H9 (cell line): ENCODE measurements at regions not wholly inside any gene's neighbourhood (a gene's known extent, or its start where the extent isn't known, plus 50 kb on each side); places are given as distances from the start of the nearest gene placed in this dataset.

Experiments
- DNase-seq: peaks from one replicate; pipeline ENCODE4 v3.0.0-alpha.2; 2017
- H2AFZ ChIP-seq: one replicate; pipeline ENCODE4 v1.6.1; 2013; ENCODE audit warnings: mild to moderate bottlenecking, low read length, control low read depth, moderate library complexity
- H2AK5ac ChIP-seq: 2 replicates; pipeline ENCODE4 v1.6.1; 2013; ENCODE audit warnings: low read length, control low read depth, mixed read lengths; ENCODE audit not compliant: insufficient read length
- H2BK120ac ChIP-seq: one replicate; pipeline ENCODE4 v1.6.1; 2013; ENCODE audit warnings: low read depth, mild to moderate bottlenecking, low read length, control low read depth, inconsistent platforms; ENCODE audit not compliant: poor library complexity, severe bottlenecking
- H2BK12ac ChIP-seq: 2 replicates; pipeline ENCODE4 v1.6.1; 2013; ENCODE audit warnings: low read length, control low read depth, mixed read lengths, low read depth; ENCODE audit not compliant: insufficient read length
- H2BK15ac ChIP-seq: 2 replicates; pipeline ENCODE4 v1.6.1; 2013; ENCODE audit warnings: low read depth, low read length, control low read depth
- H2BK20ac ChIP-seq: one replicate; pipeline ENCODE4 v1.6.1; 2013; ENCODE audit warnings: low read depth, mild to moderate bottlenecking, low read length, control low read depth, inconsistent platforms; ENCODE audit not compliant: poor library complexity, severe bottlenecking
- H2BK5ac ChIP-seq: 2 replicates; pipeline ENCODE4 v1.6.1; 2013; ENCODE audit warnings: low read length, control low read depth, mixed read lengths; ENCODE audit not compliant: insufficient read length
- H3K14ac ChIP-seq: 2 replicates; pipeline ENCODE4 v1.6.1; 2013; ENCODE audit warnings: low read length, control low read depth; ENCODE audit not compliant: insufficient read depth
- H3K18ac ChIP-seq: 2 replicates; pipeline ENCODE4 v1.6.1; 2013; ENCODE audit warnings: low read depth, mild to moderate bottlenecking, mixed read lengths, low read length, control low read depth; ENCODE audit not compliant: insufficient read length
- H3K23ac ChIP-seq: 2 replicates; pipeline ENCODE4 v1.6.1; 2013; ENCODE audit warnings: low read length, control low read depth, mixed read lengths, low read depth; ENCODE audit not compliant: insufficient read length
- H3K23me2 ChIP-seq: 2 replicates; pipeline ENCODE4 v1.6.1; 2013; ENCODE audit warnings: low read depth, mild to moderate bottlenecking, mixed read lengths, low read length, control low read depth; ENCODE audit not compliant: insufficient read length, poor library complexity, severe bottlenecking
- H3K27ac ChIP-seq: 2 replicates; pipeline ENCODE4 v1.5.1; 2013; ENCODE audit warnings: low read length, control low read depth, mixed read lengths, low read depth; ENCODE audit not compliant: insufficient read length
- H3K27me3 ChIP-seq: 2 replicates; pipeline ENCODE4 v1.6.1; 2013; ENCODE audit warnings: low read length, control low read depth, inconsistent platforms; ENCODE audit not compliant: insufficient read depth
- H3K4ac ChIP-seq: 2 replicates; pipeline ENCODE4 v1.6.1; 2013; ENCODE audit warnings: low read depth, mild to moderate bottlenecking, control low read depth, inconsistent platforms, low read length, moderate library complexity
- H3K4me1 ChIP-seq: 2 replicates; pipeline ENCODE4 v1.6.1; 2013; ENCODE audit warnings: low read length, control low read depth, inconsistent platforms; ENCODE audit not compliant: insufficient read depth
- H3K4me2 ChIP-seq: 2 replicates; pipeline ENCODE4 v1.6.1; 2013; ENCODE audit warnings: low read length, control low read depth, mixed read lengths; ENCODE audit not compliant: insufficient read length, insufficient read depth
- H3K56ac ChIP-seq: 2 replicates; pipeline ENCODE4 v1.6.1; 2013; ENCODE audit warnings: low read depth, mild to moderate bottlenecking, mixed read lengths, low read length, control low read depth; ENCODE audit not compliant: insufficient read length
- H3K79me1 ChIP-seq: 2 replicates; pipeline ENCODE4 v1.6.1; 2013; ENCODE audit warnings: low read depth, mild to moderate bottlenecking, moderate library complexity, low read length, control low read depth, inconsistent platforms; ENCODE audit not compliant: insufficient read depth, poor library complexity, severe bottlenecking
- H3K79me2 ChIP-seq: 2 replicates; pipeline ENCODE4 v1.6.1; 2013; ENCODE audit warnings: low read length, control low read depth, inconsistent platforms; ENCODE audit not compliant: insufficient read depth
- H3K9ac ChIP-seq: 2 replicates; pipeline ENCODE4 v1.6.1; 2013; ENCODE audit warnings: low read length, control low read depth, mixed read lengths; ENCODE audit not compliant: insufficient read length; ENCODE audit errors: extremely low read depth
- H3K9me3 ChIP-seq: one replicate; pipeline ENCODE4 v1.6.1; 2013; ENCODE audit warnings: low read depth, low read length, inconsistent platforms; ENCODE audit not compliant: control insufficient read depth
- H3T11ph ChIP-seq: one replicate; pipeline ENCODE4 v1.6.1; 2013; ENCODE audit warnings: mild to moderate bottlenecking, low read length, control low read depth, inconsistent platforms
- H4K20me1 ChIP-seq: one replicate; pipeline ENCODE4 v1.6.1; 2013; ENCODE audit not compliant: control insufficient read depth, insufficient read length, insufficient read depth
- H4K5ac ChIP-seq: 2 replicates; pipeline ENCODE4 v1.6.1; 2013; ENCODE audit warnings: low read depth, mild to moderate bottlenecking, mixed read lengths, low read length, control low read depth; ENCODE audit not compliant: insufficient read length
- H4K8ac ChIP-seq: replicated peaks from 2 replicates; pipeline ENCODE4 v1.6.1; 2013; ENCODE audit warnings: low read length, control low read depth, mixed read lengths, low read depth; ENCODE audit not compliant: insufficient read length
- H4K91ac ChIP-seq: 2 replicates; pipeline ENCODE4 v1.6.1; 2013; ENCODE audit warnings: low read depth, mild to moderate bottlenecking, moderate library complexity, mixed read lengths, low read length, control low read depth; ENCODE audit not compliant: insufficient read length
- H3K27ac Mint-ChIP-seq, 3 experiments: 2 replicates in 2 of 3; 3 replicates in 1 of 3; pipeline ENCODE4 v1.8.0; 2020 to 2021; ENCODE audit warnings: mixed read lengths in 3 of 3, mild to moderate bottlenecking in 1 of 3, moderate library complexity in 1 of 3
- H3K27me3 Mint-ChIP-seq: 2 replicates; pipeline ENCODE4 v1.8.0; 2021; ENCODE audit warnings: low read depth, mild to moderate bottlenecking, moderate library complexity, mixed read lengths
- H3K36me3 Mint-ChIP-seq, 3 experiments: 2 replicates in 2 of 3; 3 replicates in 1 of 3; pipeline ENCODE4 v1.8.0; 2020 to 2021; ENCODE audit warnings: low read depth in 3 of 3, mixed read lengths in 3 of 3; ENCODE audit not compliant: insufficient read depth in 1 of 3
- H3K4me1 Mint-ChIP-seq, 2 experiments: 2 replicates each; pipeline ENCODE4 v1.8.0; 2020; ENCODE audit warnings: mixed read lengths in 2 of 2
- H3K4me3 Mint-ChIP-seq, 2 experiments: 2 replicates in 1 of 2; 3 replicates in 1 of 2; pipeline ENCODE4 v1.8.0; 2020 to 2021; ENCODE audit warnings: mild to moderate bottlenecking in 2 of 2, mixed read lengths in 2 of 2, moderate library complexity in 1 of 2
- H3K9me3 Mint-ChIP-seq, 2 experiments: 2 replicates in 1 of 2; 3 replicates in 1 of 2; pipeline ENCODE4 v1.8.0; 2020; ENCODE audit warnings: mild to moderate bottlenecking in 2 of 2, mixed read lengths in 2 of 2, moderate library complexity in 1 of 2
- WGBS: extraction: QIAGEN DNeasy Blood & Tissue Kit; methylation state at CpG from one replicate; pipeline ENCODE4 v1.1.7; 2013; ENCODE audit warnings: missing lambda C conversion rate, low lambda C conversion rate, mixed read lengths; ENCODE audit not compliant: insufficient read length; ENCODE audit errors: extremely low coverage; 5-methylcytosine and 5-hydroxymethylcytosine counted together
- TF ChIP-seq, protein P1 (sequence below): fragments of 200-600 bp; sonication (generic); conservative IDR thresholded peaks from 3 replicates; pipeline ENCODE4 v1.8.0; 2021; ENCODE audit warnings: antibody characterized with exemption, mild to moderate bottlenecking

DNA sequence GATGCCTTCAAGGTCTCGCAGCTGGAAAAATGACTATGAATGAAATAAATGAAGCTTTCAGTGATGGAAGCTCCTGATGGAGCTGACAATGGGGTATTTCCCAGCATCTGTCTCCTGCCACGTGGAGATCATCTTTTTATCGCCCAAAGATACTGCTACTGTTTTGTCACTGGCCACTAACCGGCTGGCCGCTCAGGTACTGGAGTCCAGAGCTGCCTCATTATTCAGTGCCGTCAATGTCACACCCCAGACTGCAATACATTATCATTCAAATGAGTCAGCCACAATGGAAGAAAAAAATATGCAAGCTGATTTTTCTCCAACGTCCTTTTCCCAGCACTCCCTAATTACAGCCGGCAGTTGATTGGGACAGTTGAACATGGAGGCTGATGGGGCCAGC lies 280.4 kb downstream of the ZSWIM6 start:
- H2BK5ac ChIP-seq = no peak overlapping the region
- no peak overlapping the region for H2BK120ac ChIP-seq
- H3K4me2 ChIP-seq = no peak overlapping the region
- no peak overlapping the region for H4K5ac ChIP-seq
- H4K20me1 ChIP-seq = no peaks in the 10 kb centered on the region
- Mint-ChIP-seq H3K27me3 (no peaks in the 10 kb centered on the region; the same call in 1 of the 2 replicates), H3K27ac (no peak overlapping the region), H3K9me3 (no peaks in the 10 kb centered on the region), H3K4me1 (peaks cover 18 to 22% of the 10 kb centered on the region in 2 experiments), H3K36me3 (no peaks in the 10 kb centered on the region), H3K4me3 (no peak overlapping the region)
- H3K14ac ChIP-seq = no peak overlapping the region
- no peak for DNase-seq
- H2BK15ac ChIP-seq = no peak overlapping the region
- TF ChIP-seq, protein P1, sequence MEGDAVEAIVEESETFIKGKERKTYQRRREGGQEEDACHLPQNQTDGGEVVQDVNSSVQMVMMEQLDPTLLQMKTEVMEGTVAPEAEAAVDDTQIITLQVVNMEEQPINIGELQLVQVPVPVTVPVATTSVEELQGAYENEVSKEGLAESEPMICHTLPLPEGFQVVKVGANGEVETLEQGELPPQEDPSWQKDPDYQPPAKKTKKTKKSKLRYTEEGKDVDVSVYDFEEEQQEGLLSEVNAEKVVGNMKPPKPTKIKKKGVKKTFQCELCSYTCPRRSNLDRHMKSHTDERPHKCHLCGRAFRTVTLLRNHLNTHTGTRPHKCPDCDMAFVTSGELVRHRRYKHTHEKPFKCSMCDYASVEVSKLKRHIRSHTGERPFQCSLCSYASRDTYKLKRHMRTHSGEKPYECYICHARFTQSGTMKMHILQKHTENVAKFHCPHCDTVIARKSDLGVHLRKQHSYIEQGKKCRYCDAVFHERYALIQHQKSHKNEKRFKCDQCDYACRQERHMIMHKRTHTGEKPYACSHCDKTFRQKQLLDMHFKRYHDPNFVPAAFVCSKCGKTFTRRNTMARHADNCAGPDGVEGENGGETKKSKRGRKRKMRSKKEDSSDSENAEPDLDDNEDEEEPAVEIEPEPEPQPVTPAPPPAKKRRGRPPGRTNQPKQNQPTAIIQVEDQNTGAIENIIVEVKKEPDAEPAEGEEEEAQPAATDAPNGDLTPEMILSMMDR = no peak
- no peak overlapping the region for H3K56ac ChIP-seq
- no peak overlapping the region for H2AFZ ChIP-seq
- H3T11ph ChIP-seq = no peak overlapping the region
- no peak overlapping the region for H4K91ac ChIP-seq
- peaks cover 7% of the 10 kb centered on the region; the same call in 1 of the 2 replicates for H3K4me1 ChIP-seq
- no peak overlapping the region for H3K9ac ChIP-seq
- H2BK20ac ChIP-seq = no peak overlapping the region
- no peaks in the 10 kb centered on the region for H3K79me2 ChIP-seq
- H3K27ac ChIP-seq = no peak overlapping the region
- no peaks in the 10 kb centered on the region for H3K27me3 ChIP-seq
- no peak overlapping the region for H2AK5ac ChIP-seq
- no peaks in the 10 kb centered on the region for H3K23me2 ChIP-seq
- H3K9me3 ChIP-seq = no peaks in the 10 kb centered on the region
- no peak overlapping the region for H4K8ac ChIP-seq
- H3K79me1 ChIP-seq = no peaks in the 10 kb centered on the region
- H2BK12ac ChIP-seq = no peak overlapping the region
- H3K23ac ChIP-seq = no peak overlapping the region
- WGBS = no CpG with 5 or more reads among the region's 8 CpGs
- H3K4ac ChIP-seq = no peak overlapping the region
- no peak overlapping the region for H3K18ac ChIP-seq
